SH-SY5Y (cell line): ENCODE measurements at regions not wholly inside any gene's neighbourhood (a gene's known extent, or its start where the extent isn't known, plus 50 kb on each side); places are given as distances from the start of the nearest gene placed in this dataset.

Experiments used
- GATA2 ChIP-seq: IDR thresholded peaks from 2 replicates; pipeline ENCODE4 v1.6.1; 2011; ENCODE audit warnings: mild to moderate bottlenecking, low read depth, low read length
- GATA3 ChIP-seq: IDR thresholded peaks from 2 replicates; pipeline ENCODE4 v1.6.1; 2011; ENCODE audit warnings: low read depth, mild to moderate bottlenecking, low read length, moderate library complexity

DNA sequence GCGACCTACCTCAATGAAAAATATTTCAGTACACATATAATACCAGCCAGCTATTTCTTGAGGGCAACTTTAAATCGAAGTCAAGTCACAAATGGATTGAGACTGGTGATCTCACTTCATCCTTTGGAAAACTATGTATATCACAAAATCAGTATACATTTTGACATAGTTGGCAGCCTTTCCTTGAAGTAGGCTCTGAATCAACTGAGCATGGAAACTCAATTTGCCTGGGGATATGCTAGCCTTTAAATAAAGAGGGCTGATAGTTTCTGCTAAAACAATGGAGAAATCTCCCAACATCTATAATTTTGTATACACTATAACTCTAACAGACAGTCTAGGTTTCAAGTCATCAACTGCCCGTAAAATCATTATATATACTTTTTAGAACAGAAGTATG, 282.8 kb upstream of the TENM3 start:
- TF ChIP-seq GATA3 (no peak), GATA2 (no peak)
